Right atrium auricular region (tissue), 2 donors: ENCODE measurements at regions not wholly inside any gene's neighbourhood (a gene's known extent, or its start where the extent isn't known, plus 50 kb on each side); places are given as distances from the start of the nearest gene placed in this dataset.

Experiments used
- DNase-seq: peaks from one replicate; pipeline ENCODE4 v3.0.0-alpha.2; 2019; ENCODE audit warnings: low spot score
- H3K27ac ChIP-seq, 2 donors: fragments of 200-600 bp; sonication (generic); 1 replicate in 1 of 2; 2 replicates in 1 of 2; pipeline ENCODE4 v1.5.1; 2016 to 2019
- H3K27me3 ChIP-seq, 2 donors: fragments of 200-600 bp; sonication (generic); one replicate each; pipeline versions ENCODE4 v1.5.1 to v1.6.0; 2017 to 2019
- H3K36me3 ChIP-seq: fragments of 200-600 bp; sonication (generic); one replicate; pipeline ENCODE4 v1.5.1; 2016
- H3K4me1 ChIP-seq, 2 donors: fragments of 200-600 bp; sonication (generic); one replicate each; pipeline versions ENCODE4 v1.5.1 to v1.6.0; 2017 to 2019
- H3K4me3 ChIP-seq, 2 donors: fragments of 200-600 bp; sonication (generic); 1 replicate in 1 of 2; 2 replicates in 1 of 2; pipeline ENCODE4 v1.5.1; 2017 to 2019; ENCODE audit warnings: mild to moderate bottlenecking in 1 of 2, moderate library complexity in 1 of 2
- H3K9me3 ChIP-seq, 2 donors: fragments of 200-600 bp; sonication (generic); one replicate each; pipeline ENCODE4 v1.5.1; 2019
- CTCF ChIP-seq, 2 donors: fragments of 200-600 bp; sonication (generic); IDR thresholded peaks; one replicate each; pipeline ENCODE4 v1.5.1; 2019; ENCODE audit warnings: antibody characterized with exemption in 2 of 2

- no peak for DNase-seq
- TF ChIP-seq CTCF (IDR thresholded peaks at IDR 0.05), result no peak
These were observed 557.5 kb upstream of the NOX3 start for GRCh38 chr6:156013155-156013554.

DNA sequence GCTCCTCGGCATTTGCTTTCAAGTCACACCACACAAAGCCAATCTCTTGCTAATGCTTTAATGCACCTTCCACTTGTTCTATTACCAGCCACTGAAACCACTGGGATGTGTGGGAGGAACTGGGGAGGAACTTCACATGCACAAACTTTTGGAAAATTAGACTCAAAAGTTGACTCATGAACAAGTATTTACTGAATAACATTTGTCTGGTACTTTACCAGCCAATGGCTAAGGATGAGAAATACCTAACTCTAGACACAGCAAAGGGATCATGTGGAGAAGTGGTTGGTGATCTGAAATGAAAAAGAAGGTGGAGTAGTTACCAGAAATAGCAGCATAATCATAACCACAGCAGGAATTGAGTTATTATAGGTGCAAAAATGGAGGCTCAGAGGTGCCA lies 554.0 kb upstream of the NOX3 start:
- H3K4me1 ChIP-seq, result no peaks in the 10 kb centered on the region
- no peak for TF ChIP-seq CTCF (IDR thresholded peaks at IDR 0.05)
- H3K27me3 ChIP-seq, result no peaks in the 10 kb centered on the region
- no peaks in the 10 kb centered on the region for H3K9me3 ChIP-seq
- no peak overlapping the region for H3K4me3 ChIP-seq
- H3K27ac ChIP-seq, result no peak overlapping the region
- H3K36me3 ChIP-seq, result no peaks in the 10 kb centered on the region
- DNase-seq, result no peak

More at GRCh38 chr6:156013155-156013554, 557.5 kb upstream of the NOX3 start:
- Histone ChIP-seq H3K27ac (no peak overlapping the region), H3K4me1 (no peaks in the 10 kb centered on the region), H3K27me3 (no peaks in the 10 kb centered on the region), H3K9me3 (no peaks in the 10 kb centered on the region), H3K36me3 (no peaks in the 10 kb centered on the region), H3K4me3 (no peak overlapping the region)

- Histone ChIP-seq H3K4me1 (no peaks in the 10 kb centered on the region), H3K4me3 (no peak overlapping the region), H3K36me3 (no peaks in the 10 kb centered on the region), H3K27me3 (no peaks in the 10 kb centered on the region), H3K27ac (no peak overlapping the region), H3K9me3 (no peaks in the 10 kb centered on the region)
- DNase-seq, result no peak
- no peak for TF ChIP-seq CTCF (IDR thresholded peaks at IDR 0.05)
These were observed 549.2 kb upstream of the NOX3 start for GRCh38 chr6:156004796-156005195.

DNA sequence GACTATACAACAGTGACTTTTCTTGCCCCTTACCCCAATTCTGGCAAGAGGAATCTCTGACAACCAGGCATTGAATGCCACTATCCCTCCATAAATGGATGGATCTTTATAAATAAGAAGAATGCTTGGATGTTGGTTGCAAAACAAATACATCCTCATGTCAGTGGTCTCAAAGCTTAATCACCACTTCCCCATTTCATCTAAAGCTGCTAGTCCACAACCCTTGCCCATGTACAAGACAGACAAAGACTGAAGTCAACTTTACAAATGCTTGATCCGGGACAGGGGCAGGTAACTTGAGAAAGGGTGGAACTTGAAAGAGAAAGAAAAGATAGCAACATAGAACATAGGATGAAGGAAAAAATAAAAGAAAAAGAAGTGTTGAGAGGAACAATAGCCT lies 540.5 kb upstream of the NOX3 start:
- Histone ChIP-seq H3K4me1 (no peaks in the 10 kb centered on the region), H3K27ac (no peak overlapping the region), H3K4me3 (no peak overlapping the region), H3K9me3 (no peaks in the 10 kb centered on the region), H3K36me3 (no peaks in the 10 kb centered on the region), H3K27me3 (no peaks in the 10 kb centered on the region)
- DNase-seq, result no peak
- no peak for TF ChIP-seq CTCF (IDR thresholded peaks at IDR 0.05)

GRCh38 chr6:155995281-155995680 lies 539.6 kb upstream of the NOX3 start:
- Histone ChIP-seq H3K27ac (no peak overlapping the region), H3K4me1 (no peaks in the 10 kb centered on the region), H3K9me3 (no peaks in the 10 kb centered on the region), H3K4me3 (no peak overlapping the region), H3K27me3 (no peaks in the 10 kb centered on the region), H3K36me3 (no peaks in the 10 kb centered on the region)
- no peak for TF ChIP-seq CTCF (IDR thresholded peaks at IDR 0.05)
- DNase-seq, result no peak

DNA sequence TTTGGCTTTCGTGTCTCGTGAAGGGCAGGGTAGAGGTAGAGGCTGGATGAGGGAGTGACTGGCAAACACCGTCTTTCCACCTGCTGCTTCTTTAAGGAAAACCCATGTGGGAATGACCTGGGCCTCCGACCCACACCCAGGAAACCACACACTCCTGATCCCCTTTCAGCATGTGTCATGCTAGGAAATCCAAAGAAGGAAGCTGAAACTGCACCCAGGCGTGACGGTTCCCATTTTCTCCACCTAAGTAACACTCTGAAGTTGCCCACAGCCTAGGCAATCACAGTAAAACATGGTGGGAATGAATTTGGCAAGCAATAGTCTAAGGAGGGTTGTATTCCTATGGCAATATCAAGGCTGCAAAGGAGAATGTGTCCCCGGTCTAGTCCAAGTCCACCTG lies 538.4 kb upstream of the NOX3 start:
- no peaks in the 10 kb centered on the region for H3K9me3 ChIP-seq
- H3K4me3 ChIP-seq, result no peak overlapping the region
- no peak overlapping the region for H3K27ac ChIP-seq
- no peaks in the 10 kb centered on the region for H3K27me3 ChIP-seq
- H3K36me3 ChIP-seq, result no peaks in the 10 kb centered on the region
- no peak for TF ChIP-seq CTCF (IDR thresholded peaks at IDR 0.05)
- no peaks in the 10 kb centered on the region for H3K4me1 ChIP-seq
- no peak for DNase-seq
